IMR-90 (cell line): ENCODE measurements at regions not wholly inside any gene's neighbourhood (a gene's known extent, or its start where the extent isn't known, plus 50 kb on each side); places are given as distances from the start of the nearest gene placed in this dataset.

Experiments used
- MAZ ChIP-seq: IDR thresholded peaks from 2 replicates; pipeline ENCODE4 v1.6.1; 2012; ENCODE audit warnings: low read depth, mild to moderate bottlenecking, low read length, improper control_type of control experiment, moderate library complexity, borderline replicate concordance
- POLR2A ChIP-seq: IDR thresholded peaks from 2 replicates; pipeline ENCODE4 v1.6.1; 2012; ENCODE audit warnings: mild to moderate bottlenecking, low read depth, low read length
- RCOR1 ChIP-seq: IDR thresholded peaks from 2 replicates; pipeline ENCODE4 v1.6.1; 2012; ENCODE audit warnings: mild to moderate bottlenecking, low read length, improper control_type of control experiment; ENCODE audit not compliant: insufficient replicate concordance
- RFX5 ChIP-seq: IDR thresholded peaks from 2 replicates; pipeline ENCODE4 v1.8.0; 2012; ENCODE audit warnings: low read depth, mild to moderate bottlenecking, low read length, moderate library complexity
- TF ChIP-seq, protein P1 (sequence below): conservative IDR thresholded peaks from 2 replicates; pipeline ENCODE4 v1.5.1; 2012; ENCODE audit warnings: mild to moderate bottlenecking, low read depth, low read length, improper control_type of control experiment

DNA sequence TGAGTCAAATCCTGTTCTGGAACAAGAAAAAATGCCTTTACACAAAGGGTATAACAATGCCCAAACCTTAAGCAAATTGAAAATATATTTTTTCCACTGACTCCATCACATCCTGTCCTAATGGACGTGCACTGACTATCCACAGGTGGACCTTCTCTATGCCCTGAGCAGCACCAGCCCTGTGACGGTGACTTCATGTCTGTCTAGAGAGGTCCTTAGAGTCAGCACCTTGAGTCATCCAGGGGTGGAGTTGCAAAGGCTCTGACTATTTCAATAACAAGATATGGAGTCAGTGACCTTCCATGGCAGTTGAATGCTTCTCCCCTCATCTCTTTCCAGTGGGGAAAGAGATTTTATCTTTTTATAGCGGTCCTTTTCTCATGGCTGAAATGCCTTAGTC, 78.0 kb downstream of the YIPF5 start:
- TF ChIP-seq POLR2A (no peak), RFX5 (no peak), MAZ (no peak), RCOR1 (no peak)
- TF ChIP-seq, protein P1, sequence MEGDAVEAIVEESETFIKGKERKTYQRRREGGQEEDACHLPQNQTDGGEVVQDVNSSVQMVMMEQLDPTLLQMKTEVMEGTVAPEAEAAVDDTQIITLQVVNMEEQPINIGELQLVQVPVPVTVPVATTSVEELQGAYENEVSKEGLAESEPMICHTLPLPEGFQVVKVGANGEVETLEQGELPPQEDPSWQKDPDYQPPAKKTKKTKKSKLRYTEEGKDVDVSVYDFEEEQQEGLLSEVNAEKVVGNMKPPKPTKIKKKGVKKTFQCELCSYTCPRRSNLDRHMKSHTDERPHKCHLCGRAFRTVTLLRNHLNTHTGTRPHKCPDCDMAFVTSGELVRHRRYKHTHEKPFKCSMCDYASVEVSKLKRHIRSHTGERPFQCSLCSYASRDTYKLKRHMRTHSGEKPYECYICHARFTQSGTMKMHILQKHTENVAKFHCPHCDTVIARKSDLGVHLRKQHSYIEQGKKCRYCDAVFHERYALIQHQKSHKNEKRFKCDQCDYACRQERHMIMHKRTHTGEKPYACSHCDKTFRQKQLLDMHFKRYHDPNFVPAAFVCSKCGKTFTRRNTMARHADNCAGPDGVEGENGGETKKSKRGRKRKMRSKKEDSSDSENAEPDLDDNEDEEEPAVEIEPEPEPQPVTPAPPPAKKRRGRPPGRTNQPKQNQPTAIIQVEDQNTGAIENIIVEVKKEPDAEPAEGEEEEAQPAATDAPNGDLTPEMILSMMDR, result no peak
